ENCODE measurements at regions not wholly inside any gene's neighbourhood (a gene's known extent, or its start where the extent isn't known, plus 50 kb on each side); places are given as distances from the start of the nearest gene placed in this dataset.

DNA sequence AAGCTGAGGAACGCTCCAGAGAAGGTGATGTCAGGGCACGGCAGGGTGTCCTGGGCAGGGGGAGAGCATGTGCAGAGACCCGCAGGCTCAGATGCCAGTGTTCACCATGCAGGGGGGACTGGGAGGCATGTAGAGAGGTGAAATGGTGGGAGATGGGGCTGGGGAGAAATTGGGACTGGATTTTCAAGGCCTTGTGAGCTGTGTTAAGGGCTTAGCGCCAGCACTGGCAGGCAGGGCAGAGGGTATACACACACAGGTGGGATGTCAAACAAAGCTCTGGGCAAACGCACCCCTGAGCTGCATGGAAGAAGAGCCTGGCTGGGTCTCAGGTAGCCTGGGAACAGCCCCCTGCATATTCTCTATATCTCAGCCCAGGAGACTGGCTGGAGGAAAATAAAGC is 282.7 kb downstream of the SHQ1 start:
- no peak for TF ChIP-seq EZH2 (IDR thresholded peaks at IDR 0.05; ENCODE audit: insufficient read depth, low read length)
- Histone ChIP-seq H3K79me2 (ENCODE audit: insufficient read depth, low read length) (no peaks in the 10 kb centered on the region), H3K9me3 (ENCODE audit: insufficient read depth, low read depth, low read length) (no peaks in the 10 kb centered on the region), H3K4me3 (ENCODE audit: insufficient read depth, low read depth, low read length) (no peak overlapping the region), H3K27ac (ENCODE audit: low read depth, low read length) (no peak overlapping the region), H3K36me3 (ENCODE audit: insufficient read depth, low read length) (no peaks in the 10 kb centered on the region), H3K4me2 (ENCODE audit: low read length) (no peak overlapping the region), H3K9ac (ENCODE audit: low read length) (no peak overlapping the region), H4K20me1 (ENCODE audit: insufficient read depth, low read length) (no peaks in the 10 kb centered on the region), H3K27me3 (ENCODE audit: insufficient read depth, low read length) (no peaks in the 10 kb centered on the region), H2AFZ (ENCODE audit: low read depth, low read length) (no peak overlapping the region), H3K4me1 (ENCODE audit: insufficient read depth, low read length) (no peaks in the 10 kb centered on the region)
- no peaks in the 10 kb centered on the region for H3K27me3 Mint-ChIP-seq (ENCODE audit: low read depth, unreplicated experiment)
- H3K27ac Mint-ChIP-seq (ENCODE audit: unreplicated experiment), result no peak overlapping the region
- H3K9me3 Mint-ChIP-seq (ENCODE audit: unreplicated experiment), result peaks cover 3% of the 10 kb centered on the region
- no peaks in the 10 kb centered on the region for H3K36me3 Mint-ChIP-seq (ENCODE audit: low read depth, unreplicated experiment)
- H3K4me1 Mint-ChIP-seq (ENCODE audit: low read depth, unreplicated experiment), result peaks cover 4% of the 10 kb centered on the region
- no peak for DNase-seq (ENCODE audit: low read depth)
- no peak for FAIRE-seq
- no peak overlapping the region for H3K4me3 Mint-ChIP-seq (ENCODE audit: unreplicated experiment)

DNA sequence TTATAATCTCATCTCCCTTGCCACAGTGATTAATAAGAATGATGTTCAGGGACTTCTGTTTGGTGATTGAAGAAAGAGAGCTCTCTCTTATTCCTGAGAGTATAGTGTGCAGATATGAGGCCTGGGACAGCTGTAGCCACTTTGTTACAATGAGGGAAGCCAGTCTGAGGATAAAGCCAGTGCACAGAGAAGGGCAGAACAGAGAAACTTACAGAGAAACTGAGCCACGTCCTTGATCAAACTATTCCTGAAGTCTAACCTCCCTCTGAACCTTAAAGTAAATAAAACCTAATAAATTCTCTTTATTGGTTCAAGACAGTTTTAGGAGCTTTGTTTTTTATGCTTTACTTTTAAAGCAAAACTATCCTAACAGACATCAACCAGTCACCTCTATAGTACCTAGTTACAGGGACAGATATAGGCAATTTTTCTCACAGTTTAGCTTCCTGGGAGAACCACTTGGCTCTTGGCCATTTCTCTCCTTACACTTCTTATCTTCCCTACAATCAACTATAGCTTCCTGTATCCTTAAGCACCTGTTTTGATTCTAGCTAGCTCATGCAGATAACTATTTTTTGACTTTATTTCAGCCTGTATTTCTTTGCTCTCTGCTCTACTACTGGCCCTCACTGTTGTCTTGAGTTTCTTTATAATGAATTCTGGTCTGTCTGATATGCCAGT is 284.4 kb downstream of the SHQ1 start:
- Histone ChIP-seq H3K27me3 (ENCODE audit: insufficient read depth, low read length) (no peaks in the 10 kb centered on the region), H3K79me2 (ENCODE audit: insufficient read depth, low read length) (no peaks in the 10 kb centered on the region)
- no peak for FAIRE-seq

DNA sequence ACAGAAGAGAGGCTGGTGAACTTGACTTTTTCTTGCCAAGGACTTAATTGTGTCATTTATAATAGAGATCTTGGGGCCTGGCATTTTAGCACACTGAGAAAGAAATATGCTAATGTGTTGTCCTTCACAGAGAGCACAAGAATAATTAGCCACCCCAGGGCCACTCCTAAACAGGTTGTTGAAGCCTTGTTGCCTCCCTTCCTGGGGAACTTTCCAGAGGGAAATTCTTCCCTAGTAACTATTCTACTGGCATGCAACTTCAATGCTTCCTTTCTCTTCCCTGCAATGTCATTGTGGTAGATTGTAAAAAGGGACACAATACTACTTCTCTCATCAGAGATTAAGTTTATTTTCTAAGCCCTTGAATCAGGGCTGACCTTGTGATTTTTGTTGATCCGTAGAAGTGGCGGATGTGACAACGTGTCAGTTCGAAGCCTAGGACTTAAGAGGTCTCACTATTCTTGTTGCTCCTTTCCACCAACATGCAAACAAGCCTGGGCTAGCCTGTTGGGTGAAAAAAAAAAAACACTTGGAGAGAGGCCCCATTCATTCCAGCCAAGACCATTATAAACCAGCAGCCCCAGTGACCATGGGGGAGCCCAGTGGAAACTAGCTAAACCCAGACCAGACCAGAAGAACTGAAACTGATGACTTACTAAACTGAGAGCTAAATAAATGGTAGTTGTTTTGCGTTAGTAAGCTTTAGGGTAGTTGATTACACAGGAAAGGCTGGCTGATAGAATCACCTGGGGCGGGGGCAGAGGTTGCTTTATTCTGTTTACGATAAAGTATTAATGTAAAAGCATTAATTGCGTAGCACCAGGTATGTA is 287.2 kb downstream of the SHQ1 start:
- DNase-seq (ENCODE audit: low read depth) (no peak), FAIRE-seq (no peak)
- Histone ChIP-seq H3K27me3 (ENCODE audit: insufficient read depth, low read length) (no peaks in the 10 kb centered on the region), H4K20me1 (ENCODE audit: insufficient read depth, low read length) (no peaks in the 10 kb centered on the region), H3K4me1 (ENCODE audit: insufficient read depth, low read length) (no peaks in the 10 kb centered on the region), H3K79me2 (ENCODE audit: insufficient read depth, low read length) (no peaks in the 10 kb centered on the region), H3K27ac (ENCODE audit: low read depth, low read length) (no peak overlapping the region), H3K9ac (ENCODE audit: low read length) (no peak overlapping the region), H3K9me3 (ENCODE audit: insufficient read depth, low read depth, low read length) (no peaks in the 10 kb centered on the region), H3K4me3 (ENCODE audit: insufficient read depth, low read depth, low read length) (no peak overlapping the region), H2AFZ (ENCODE audit: low read depth, low read length) (no peak overlapping the region), H3K36me3 (ENCODE audit: insufficient read depth, low read length) (no peaks in the 10 kb centered on the region), H3K4me2 (ENCODE audit: low read length) (no peak overlapping the region)
- no peak overlapping the region for H3K27ac Mint-ChIP-seq (ENCODE audit: unreplicated experiment)
- no peaks in the 10 kb centered on the region for H3K36me3 Mint-ChIP-seq (ENCODE audit: low read depth, unreplicated experiment)
- TF ChIP-seq, protein P1, sequence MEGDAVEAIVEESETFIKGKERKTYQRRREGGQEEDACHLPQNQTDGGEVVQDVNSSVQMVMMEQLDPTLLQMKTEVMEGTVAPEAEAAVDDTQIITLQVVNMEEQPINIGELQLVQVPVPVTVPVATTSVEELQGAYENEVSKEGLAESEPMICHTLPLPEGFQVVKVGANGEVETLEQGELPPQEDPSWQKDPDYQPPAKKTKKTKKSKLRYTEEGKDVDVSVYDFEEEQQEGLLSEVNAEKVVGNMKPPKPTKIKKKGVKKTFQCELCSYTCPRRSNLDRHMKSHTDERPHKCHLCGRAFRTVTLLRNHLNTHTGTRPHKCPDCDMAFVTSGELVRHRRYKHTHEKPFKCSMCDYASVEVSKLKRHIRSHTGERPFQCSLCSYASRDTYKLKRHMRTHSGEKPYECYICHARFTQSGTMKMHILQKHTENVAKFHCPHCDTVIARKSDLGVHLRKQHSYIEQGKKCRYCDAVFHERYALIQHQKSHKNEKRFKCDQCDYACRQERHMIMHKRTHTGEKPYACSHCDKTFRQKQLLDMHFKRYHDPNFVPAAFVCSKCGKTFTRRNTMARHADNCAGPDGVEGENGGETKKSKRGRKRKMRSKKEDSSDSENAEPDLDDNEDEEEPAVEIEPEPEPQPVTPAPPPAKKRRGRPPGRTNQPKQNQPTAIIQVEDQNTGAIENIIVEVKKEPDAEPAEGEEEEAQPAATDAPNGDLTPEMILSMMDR (IDR thresholded peaks at IDR 0.05; ENCODE audit: insufficient read depth, low read depth, low read length), result no peak
- TF ChIP-seq EZH2 (IDR thresholded peaks at IDR 0.05; ENCODE audit: insufficient read depth, low read length), result no peak
- H3K4me3 Mint-ChIP-seq (ENCODE audit: unreplicated experiment), result no peak overlapping the region
- peaks cover 4% of the 10 kb centered on the region for H3K4me1 Mint-ChIP-seq (ENCODE audit: low read depth, unreplicated experiment)
- H3K9me3 Mint-ChIP-seq (ENCODE audit: unreplicated experiment), result peaks cover 9% of the 10 kb centered on the region
- H3K27me3 Mint-ChIP-seq (ENCODE audit: low read depth, unreplicated experiment), result peaks cover 4% of the 10 kb centered on the region

More for the DNA sequence above, 284.4 kb downstream of the SHQ1 start:
- no peak overlapping the region for H2AFZ ChIP-seq (ENCODE audit: low read depth, low read length)
- H3K4me2 ChIP-seq (ENCODE audit: low read length), result no peak overlapping the region
- H3K9me3 Mint-ChIP-seq (ENCODE audit: unreplicated experiment), result peaks cover 3% of the 10 kb centered on the region
- H3K36me3 ChIP-seq (ENCODE audit: insufficient read depth, low read length), result no peaks in the 10 kb centered on the region
- no peak overlapping the region for H3K9ac ChIP-seq (ENCODE audit: low read length)
- no peak overlapping the region for H3K4me3 ChIP-seq (ENCODE audit: insufficient read depth, low read depth, low read length)
- peak; percentile 8 for DNase-seq (ENCODE audit: low read depth)
- H3K4me3 Mint-ChIP-seq (ENCODE audit: unreplicated experiment), result no peak overlapping the region
- no peak overlapping the region for H3K27ac ChIP-seq (ENCODE audit: low read depth, low read length)
- H3K27ac Mint-ChIP-seq (ENCODE audit: unreplicated experiment), result no peak overlapping the region
- TF ChIP-seq, protein P1 (IDR thresholded peaks at IDR 0.05; ENCODE audit: insufficient read depth, low read depth, low read length), result no peak
- TF ChIP-seq EZH2 (IDR thresholded peaks at IDR 0.05; ENCODE audit: insufficient read depth, low read length), result no peak
- H3K9me3 ChIP-seq (ENCODE audit: insufficient read depth, low read depth, low read length), result no peaks in the 10 kb centered on the region
- H3K4me1 Mint-ChIP-seq (ENCODE audit: low read depth, unreplicated experiment), result peaks cover 4% of the 10 kb centered on the region
- no peaks in the 10 kb centered on the region for H3K4me1 ChIP-seq (ENCODE audit: insufficient read depth, low read length)
- no peaks in the 10 kb centered on the region for H4K20me1 ChIP-seq (ENCODE audit: insufficient read depth, low read length)
- no peaks in the 10 kb centered on the region for H3K36me3 Mint-ChIP-seq (ENCODE audit: low read depth, unreplicated experiment)
- no peaks in the 10 kb centered on the region for H3K27me3 Mint-ChIP-seq (ENCODE audit: low read depth, unreplicated experiment)

Measured in astrocyte (in vitro differentiated cells and primary cell).